ENCODE measurements at regions not wholly inside any gene's neighbourhood (a gene's known extent, or its start where the extent isn't known, plus 50 kb on each side); places are given as distances from the start of the nearest gene placed in this dataset.

DNA sequence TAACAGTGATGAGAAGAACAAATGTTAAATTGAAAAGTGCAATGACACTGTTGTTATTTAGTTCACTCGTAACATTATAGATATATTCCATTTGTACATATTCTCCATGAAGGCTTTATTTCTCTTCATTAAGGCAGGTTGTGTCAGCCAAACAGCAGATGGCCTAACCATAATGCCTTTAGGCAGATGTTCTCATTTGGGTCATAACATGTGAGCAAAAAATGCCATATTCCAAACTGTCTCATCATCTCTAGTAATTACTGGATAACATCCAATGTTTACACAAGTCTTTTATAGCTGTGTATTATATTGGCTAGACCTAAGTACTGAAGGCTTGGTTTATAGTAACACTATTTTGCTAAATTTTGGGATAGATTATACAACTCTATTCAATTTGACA lies 87.2 kb upstream of the CHODL start:
- no peak overlapping the region for H3K4me3 ChIP-seq (ENCODE audit: low read depth, low read length)
- TF ChIP-seq KLF16 (tag by site-specific recombination; IDR thresholded peaks at IDR 0.05), result no peak
- TF ChIP-seq, protein P1, sequence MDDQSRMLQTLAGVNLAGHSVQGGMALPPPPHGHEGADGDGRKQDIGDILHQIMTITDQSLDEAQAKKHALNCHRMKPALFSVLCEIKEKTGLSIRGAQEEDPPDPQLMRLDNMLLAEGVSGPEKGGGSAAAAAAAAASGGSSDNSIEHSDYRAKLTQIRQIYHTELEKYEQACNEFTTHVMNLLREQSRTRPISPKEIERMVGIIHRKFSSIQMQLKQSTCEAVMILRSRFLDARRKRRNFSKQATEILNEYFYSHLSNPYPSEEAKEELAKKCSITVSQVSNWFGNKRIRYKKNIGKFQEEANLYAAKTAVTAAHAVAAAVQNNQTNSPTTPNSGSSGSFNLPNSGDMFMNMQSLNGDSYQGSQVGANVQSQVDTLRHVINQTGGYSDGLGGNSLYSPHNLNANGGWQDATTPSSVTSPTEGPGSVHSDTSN (CRISPR knock-in tag; IDR thresholded peaks at IDR 0.05), result no peak
- no peak for TF ChIP-seq ZFP37 (tag by site-specific recombination; IDR thresholded peaks at IDR 0.05)
- TF ChIP-seq, protein P2, sequence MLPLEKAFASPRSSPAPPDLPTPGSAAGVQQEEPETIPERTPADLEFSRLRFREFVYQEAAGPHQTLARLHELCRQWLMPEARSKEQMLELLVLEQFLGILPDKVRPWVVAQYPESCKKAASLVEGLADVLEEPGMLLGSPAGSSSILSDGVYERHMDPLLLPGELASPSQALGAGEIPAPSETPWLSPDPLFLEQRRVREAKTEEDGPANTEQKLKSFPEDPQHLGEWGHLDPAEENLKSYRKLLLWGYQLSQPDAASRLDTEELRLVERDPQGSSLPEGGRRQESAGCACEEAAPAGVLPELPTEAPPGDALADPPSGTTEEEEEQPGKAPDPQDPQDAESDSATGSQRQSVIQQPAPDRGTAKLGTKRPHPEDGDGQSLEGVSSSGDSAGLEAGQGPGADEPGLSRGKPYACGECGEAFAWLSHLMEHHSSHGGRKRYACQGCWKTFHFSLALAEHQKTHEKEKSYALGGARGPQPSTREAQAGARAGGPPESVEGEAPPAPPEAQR (tag by site-specific recombination; IDR thresholded peaks at IDR 0.05), result no peak
- no peak for TF ChIP-seq ZNF354C (tag by site-specific recombination; IDR thresholded peaks at IDR 0.05; ENCODE audit: borderline replicate concordance, low read depth)
- no peak for TF ChIP-seq ZNF501 (tag by site-specific recombination; IDR thresholded peaks at IDR 0.05)
- ChIA-PET CTCF (interaction anchor here (2.6 kb wide), 1 partner anchor 117 kb away, joined by 9 read pairs; no protein-coding TSS in a partner anchor), POLR2A (no interaction called here)
- no peaks in the 10 kb centered on the region for H3K36me3 ChIP-seq (ENCODE audit: control insufficient read depth in 2 of 2, insufficient read depth in 1 of 2, low read length in 2 of 2)
- no peak overlapping the region for H3K27ac ChIP-seq (ENCODE audit: extremely low read depth, low read depth, low read length)
- H3K4me1 ChIP-seq (ENCODE audit: control insufficient read depth, insufficient read depth, low read length), result no peaks in the 10 kb centered on the region
- no peaks in the 10 kb centered on the region for H3K9me3 ChIP-seq (ENCODE audit: control insufficient read depth, insufficient read depth, low read depth, low read length)

DNA sequence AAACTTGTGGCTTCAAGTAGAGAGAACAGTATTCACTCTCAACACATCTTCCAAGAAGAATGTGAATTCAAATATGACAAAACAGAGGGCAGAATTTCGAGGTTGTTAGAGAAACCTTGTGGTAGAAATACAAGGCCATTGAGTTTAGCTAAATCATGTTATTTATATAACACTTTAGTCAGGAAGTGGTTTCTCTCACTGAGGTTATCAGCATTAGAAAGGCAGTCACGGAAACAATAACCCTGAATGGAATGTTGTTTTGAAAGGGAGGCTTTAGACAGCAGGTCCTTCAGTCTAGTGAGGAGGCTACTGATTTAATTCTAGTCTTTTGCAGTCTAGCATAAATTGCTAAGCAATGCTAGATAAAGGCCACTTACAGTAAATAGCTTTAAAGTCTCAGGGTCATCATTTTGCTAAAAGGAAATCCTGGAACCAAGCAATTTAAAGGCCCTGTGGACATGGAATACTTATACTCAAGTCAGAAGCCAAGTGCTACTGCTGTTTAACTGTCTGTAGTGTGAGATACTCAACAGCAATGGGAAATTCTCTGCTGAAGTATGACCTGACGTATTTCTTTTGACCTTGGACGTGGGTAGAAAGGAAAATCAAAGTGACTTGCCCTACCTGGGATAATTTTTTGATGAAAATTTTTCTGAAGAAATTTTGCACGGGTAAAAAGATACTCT lies 89.0 kb upstream of the CHODL start:
- H3K36me3 ChIP-seq (ENCODE audit: control insufficient read depth in 2 of 2, insufficient read depth in 1 of 2, low read length in 2 of 2), result no peaks in the 10 kb centered on the region
- ChIA-PET CTCF (interaction anchor here (0.7 to 2.6 kb wide), 4 partner anchors 71 to 828 kb away, joined by 3 to 9 read pairs (median 4); no protein-coding TSS in a partner anchor), POLR2A (no interaction called here)
- TF ChIP-seq TRIM28 (IDR thresholded peaks at IDR 0.05; ENCODE audit: borderline replicate concordance, low read length) (0 out of 2 replicates have a peak, but pooled peaks have one; percentile 14), ZNF48 (tag by site-specific recombination; IDR thresholded peaks at IDR 0.05) (no peak)
- H3K4me3 ChIP-seq (ENCODE audit: low read depth, low read length), result no peak overlapping the region
- no peaks in the 10 kb centered on the region for H3K9me3 ChIP-seq (ENCODE audit: control insufficient read depth, insufficient read depth, low read depth, low read length)
- no peaks in the 10 kb centered on the region for H3K4me1 ChIP-seq (ENCODE audit: control insufficient read depth, insufficient read depth, low read length)
- no peak overlapping the region for H3K27ac ChIP-seq (ENCODE audit: extremely low read depth, low read depth, low read length)

DNA sequence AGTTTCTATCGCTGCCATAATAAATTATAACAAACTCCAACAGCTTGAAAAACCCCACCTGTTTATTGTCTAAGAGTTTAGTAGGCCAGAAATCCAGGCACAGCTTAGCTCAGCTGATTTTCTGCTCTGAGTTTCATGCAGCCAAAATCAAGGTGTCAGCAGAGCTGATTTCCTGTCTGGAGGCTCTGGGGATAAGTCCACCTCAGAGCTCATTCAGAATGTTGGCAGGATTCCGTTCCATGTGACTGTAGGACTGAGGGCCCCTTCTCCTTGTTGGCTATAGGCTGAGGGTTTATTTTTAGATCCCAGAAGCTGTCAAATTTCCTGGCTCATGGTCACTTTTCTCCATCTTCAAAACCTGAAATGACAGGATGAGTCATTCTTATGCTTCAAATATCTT lies 91.6 kb upstream of the CHODL start:
- POLR2A ChIA-PET, result no interaction called here
- H3K9me3 ChIP-seq (ENCODE audit: control insufficient read depth, insufficient read depth, low read depth, low read length), result no peaks in the 10 kb centered on the region
- CTCF ChIA-PET, result interaction anchor here (1.1 kb wide), 1 partner anchor 112 kb away, joined by 5 read pairs; no protein-coding TSS in a partner anchor
- no peak overlapping the region for H3K27ac ChIP-seq (ENCODE audit: extremely low read depth, low read depth, low read length)
- no peaks in the 10 kb centered on the region for H3K4me1 ChIP-seq (ENCODE audit: control insufficient read depth, insufficient read depth, low read length)
- TF ChIP-seq, protein P2 (tag by site-specific recombination; IDR thresholded peaks at IDR 0.05), result no peak
- no peak for TF ChIP-seq SALL2 (tag by site-specific recombination; IDR thresholded peaks at IDR 0.05; ENCODE audit: borderline replicate concordance)
- no peak for TF ChIP-seq GFI1B (tag by site-specific recombination; IDR thresholded peaks at IDR 0.05)
- no peak for TF ChIP-seq ZNF157 (tag by site-specific recombination; IDR thresholded peaks at IDR 0.05)
- H3K4me3 ChIP-seq (ENCODE audit: low read depth, low read length), result no peak overlapping the region
- H3K36me3 ChIP-seq (ENCODE audit: control insufficient read depth in 2 of 2, insufficient read depth in 1 of 2, low read length in 2 of 2), result no peaks in the 10 kb centered on the region

DNA sequence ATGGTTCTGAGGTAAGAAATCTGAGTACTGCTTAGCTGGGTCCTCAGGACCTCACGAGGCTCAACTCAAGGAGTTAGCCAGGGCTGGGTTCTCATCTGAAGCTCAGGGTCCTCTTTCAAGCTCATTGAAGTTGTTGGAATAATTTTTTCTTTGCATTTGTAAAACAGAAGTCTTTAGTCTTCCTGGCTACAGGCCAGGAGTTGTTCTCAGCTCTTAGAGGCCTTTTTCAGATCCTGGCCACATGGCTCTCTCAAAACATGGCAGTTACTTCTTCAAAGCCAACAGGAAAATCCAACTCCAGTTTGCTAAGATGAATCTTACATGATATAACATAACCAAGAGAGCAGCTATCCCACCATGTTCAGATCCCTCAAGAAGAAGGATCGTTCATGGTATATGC lies 92.3 kb upstream of the CHODL start:
- ChIA-PET CTCF (interaction anchor here (0.6 to 1.1 kb wide), 2 partner anchors 14 to 111 kb away, joined by 4 to 5 read pairs; no protein-coding TSS in a partner anchor), POLR2A (no interaction called here)
- Histone ChIP-seq H3K4me3 (ENCODE audit: low read depth, low read length) (no peak overlapping the region), H3K4me1 (ENCODE audit: control insufficient read depth, insufficient read depth, low read length) (peaks cover 3% of the 10 kb centered on the region; the same call in 1 of the 2 replicates), H3K27ac (ENCODE audit: extremely low read depth, low read depth, low read length) (no peak overlapping the region), H3K36me3 (ENCODE audit: control insufficient read depth in 2 of 2, insufficient read depth in 1 of 2, low read length in 2 of 2) (no peaks in the 10 kb centered on the region), H3K9me3 (ENCODE audit: control insufficient read depth, insufficient read depth, low read depth, low read length) (no peaks in the 10 kb centered on the region)
- no peak for TF ChIP-seq ZNF157 (tag by site-specific recombination; IDR thresholded peaks at IDR 0.05)
- no peak for TF ChIP-seq SETDB1 (IDR thresholded peaks at IDR 0.05; ENCODE audit: insufficient read length, low read length)
- TF ChIP-seq GLI2 (tag by site-specific recombination; IDR thresholded peaks at IDR 0.05; ENCODE audit: borderline replicate concordance, low read depth), result no peak
- no peak for TF ChIP-seq SALL2 (tag by site-specific recombination; IDR thresholded peaks at IDR 0.05; ENCODE audit: borderline replicate concordance)
- TF ChIP-seq ZNF133 (tag by site-specific recombination; IDR thresholded peaks at IDR 0.05), result no peak
- TF ChIP-seq, protein P3, sequence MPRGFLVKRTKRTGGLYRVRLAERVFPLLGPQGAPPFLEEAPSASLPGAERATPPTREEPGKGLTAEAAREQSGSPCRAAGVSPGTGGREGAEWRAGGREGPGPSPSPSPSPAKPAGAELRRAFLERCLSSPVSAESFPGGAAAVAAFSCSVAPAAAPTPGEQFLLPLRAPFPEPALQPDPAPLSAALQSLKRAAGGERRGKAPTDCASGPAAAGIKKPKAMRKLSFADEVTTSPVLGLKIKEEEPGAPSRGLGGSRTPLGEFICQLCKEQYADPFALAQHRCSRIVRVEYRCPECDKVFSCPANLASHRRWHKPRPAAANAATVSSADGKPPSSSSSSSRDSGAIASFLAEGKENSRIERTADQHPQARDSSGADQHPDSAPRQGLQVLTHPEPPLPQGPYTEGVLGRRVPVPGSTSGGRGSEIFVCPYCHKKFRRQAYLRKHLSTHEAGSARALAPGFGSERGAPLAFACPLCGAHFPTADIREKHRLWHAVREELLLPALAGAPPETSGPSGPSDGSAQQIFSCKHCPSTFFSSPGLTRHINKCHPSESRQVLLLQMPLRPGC (tag by site-specific recombination; IDR thresholded peaks at IDR 0.05), result no peak
- no peak for TF ChIP-seq ZNF555 (tag by site-specific recombination; conservative IDR thresholded peaks at IDR 0.05)
- TF ChIP-seq IKZF3 (tag by site-specific recombination; IDR thresholded peaks at IDR 0.05), result no peak
- no peak for TF ChIP-seq ZNF596 (tag by site-specific recombination; IDR thresholded peaks at IDR 0.05)
- TF ChIP-seq ZEB2 (tag by site-specific recombination; IDR thresholded peaks at IDR 0.05), result no peak
- no peak for TF ChIP-seq ZNF341 (tag by site-specific recombination; IDR thresholded peaks at IDR 0.05; ENCODE audit: low read depth)
- TF ChIP-seq ZNF302 (tag by site-specific recombination; IDR thresholded peaks at IDR 0.05; ENCODE audit: low read depth), result no peak
- TF ChIP-seq WT1 (tag by site-specific recombination; IDR thresholded peaks at IDR 0.05), result no peak
